ENCODE measurements at regions not wholly inside any gene's neighbourhood (a gene's known extent, or its start where the extent isn't known, plus 50 kb on each side); places are given as distances from the start of the nearest gene placed in this dataset.

- TF ChIP-seq, protein P1, sequence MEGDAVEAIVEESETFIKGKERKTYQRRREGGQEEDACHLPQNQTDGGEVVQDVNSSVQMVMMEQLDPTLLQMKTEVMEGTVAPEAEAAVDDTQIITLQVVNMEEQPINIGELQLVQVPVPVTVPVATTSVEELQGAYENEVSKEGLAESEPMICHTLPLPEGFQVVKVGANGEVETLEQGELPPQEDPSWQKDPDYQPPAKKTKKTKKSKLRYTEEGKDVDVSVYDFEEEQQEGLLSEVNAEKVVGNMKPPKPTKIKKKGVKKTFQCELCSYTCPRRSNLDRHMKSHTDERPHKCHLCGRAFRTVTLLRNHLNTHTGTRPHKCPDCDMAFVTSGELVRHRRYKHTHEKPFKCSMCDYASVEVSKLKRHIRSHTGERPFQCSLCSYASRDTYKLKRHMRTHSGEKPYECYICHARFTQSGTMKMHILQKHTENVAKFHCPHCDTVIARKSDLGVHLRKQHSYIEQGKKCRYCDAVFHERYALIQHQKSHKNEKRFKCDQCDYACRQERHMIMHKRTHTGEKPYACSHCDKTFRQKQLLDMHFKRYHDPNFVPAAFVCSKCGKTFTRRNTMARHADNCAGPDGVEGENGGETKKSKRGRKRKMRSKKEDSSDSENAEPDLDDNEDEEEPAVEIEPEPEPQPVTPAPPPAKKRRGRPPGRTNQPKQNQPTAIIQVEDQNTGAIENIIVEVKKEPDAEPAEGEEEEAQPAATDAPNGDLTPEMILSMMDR (IDR thresholded peaks at IDR 0.05; ENCODE audit: insufficient read depth, low read depth, low read length, missing control alignments), result no peak
- no peak for DNase-seq (ENCODE audit: low read depth)
- no peak overlapping the region for H3K4me3 ChIP-seq (ENCODE audit: low read length)
Measured at GRCh38 chr16:52294660-52295059, 252.3 kb downstream of the TOX3 start.

DNA sequence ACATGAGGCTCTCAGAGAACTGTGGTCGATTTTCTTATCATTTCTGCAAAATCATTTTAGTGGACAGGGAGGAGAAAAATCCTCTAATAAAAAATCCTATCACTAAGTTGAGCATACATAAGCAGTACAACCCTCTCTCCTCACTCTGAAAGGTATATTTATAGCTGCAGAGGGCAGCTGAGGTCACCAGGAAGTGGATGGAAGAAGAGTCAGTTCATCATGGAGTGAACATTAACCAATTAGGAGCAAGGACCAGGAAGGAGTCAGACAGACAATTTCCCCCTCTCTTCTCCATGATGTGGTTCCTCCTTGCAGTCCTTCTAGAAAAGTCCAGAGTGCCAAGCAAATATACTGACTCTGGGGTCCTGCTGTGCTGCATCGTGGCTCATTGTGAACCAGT is 253.7 kb downstream of the TOX3 start:
- TF ChIP-seq, protein P1 (IDR thresholded peaks at IDR 0.05; ENCODE audit: insufficient read depth, low read depth, low read length, missing control alignments), result no peak
- no peak for DNase-seq (ENCODE audit: low read depth)
- H3K4me3 ChIP-seq (ENCODE audit: low read length), result no peak overlapping the region

GRCh38 chr16:52283584-52284375 is 263.2 kb downstream of the TOX3 start:
- no peak for DNase-seq (ENCODE audit: low read depth)
- TF ChIP-seq, protein P1 (IDR thresholded peaks at IDR 0.05; ENCODE audit: insufficient read depth, low read depth, low read length, missing control alignments), result no peak
- H3K4me3 ChIP-seq (ENCODE audit: low read length), result no peak overlapping the region

DNA sequence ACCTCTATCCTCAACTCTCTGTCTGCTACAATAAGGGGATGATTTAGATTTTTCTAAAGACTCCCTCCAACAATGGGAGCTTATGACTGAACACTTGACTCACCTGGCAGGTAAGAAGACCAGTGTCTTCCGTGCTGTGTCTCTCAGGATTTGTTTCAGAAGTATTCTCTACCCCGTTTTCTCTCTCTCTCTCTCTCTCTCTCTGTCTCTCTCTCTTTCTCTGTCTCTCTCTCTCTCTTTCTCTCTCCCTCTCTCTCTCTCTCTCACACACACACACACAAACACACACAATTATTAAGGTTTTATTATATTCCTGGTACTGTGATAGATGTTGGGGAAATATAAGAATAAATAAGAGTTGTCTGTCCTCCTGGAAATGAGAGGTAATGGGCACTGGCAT is 263.9 kb downstream of the TOX3 start:
- TF ChIP-seq, protein P1 (IDR thresholded peaks at IDR 0.05; ENCODE audit: insufficient read depth, low read depth, low read length, missing control alignments), result no peak
- DNase-seq (ENCODE audit: low read depth), result peak; percentile 8
- no peak overlapping the region for H3K4me3 ChIP-seq (ENCODE audit: low read length)

DNA sequence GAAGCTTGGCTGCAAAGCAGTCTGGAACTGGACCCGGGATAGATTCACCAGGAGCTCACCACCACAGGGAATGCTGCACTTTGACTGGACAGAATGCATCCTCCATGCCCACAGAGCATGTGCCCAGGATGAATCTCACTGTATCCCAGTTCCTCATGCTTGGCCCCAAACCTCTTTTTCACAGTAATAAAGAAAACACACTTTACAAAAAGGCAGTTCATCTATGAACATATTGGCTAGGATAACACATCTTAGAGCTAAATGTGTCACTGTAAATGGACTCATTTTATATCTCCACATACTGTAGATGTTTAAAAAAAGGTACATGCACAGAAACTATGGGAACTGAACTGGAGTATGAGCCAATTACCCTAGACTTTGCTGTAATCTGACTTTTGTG is 266.9 kb downstream of the TOX3 start:
- TF ChIP-seq, protein P1 (IDR thresholded peaks at IDR 0.05; ENCODE audit: insufficient read depth, low read depth, low read length, missing control alignments), result no peak
- no peak overlapping the region for H3K4me3 ChIP-seq (ENCODE audit: low read length)
- no peak for DNase-seq (ENCODE audit: low read depth)

DNA sequence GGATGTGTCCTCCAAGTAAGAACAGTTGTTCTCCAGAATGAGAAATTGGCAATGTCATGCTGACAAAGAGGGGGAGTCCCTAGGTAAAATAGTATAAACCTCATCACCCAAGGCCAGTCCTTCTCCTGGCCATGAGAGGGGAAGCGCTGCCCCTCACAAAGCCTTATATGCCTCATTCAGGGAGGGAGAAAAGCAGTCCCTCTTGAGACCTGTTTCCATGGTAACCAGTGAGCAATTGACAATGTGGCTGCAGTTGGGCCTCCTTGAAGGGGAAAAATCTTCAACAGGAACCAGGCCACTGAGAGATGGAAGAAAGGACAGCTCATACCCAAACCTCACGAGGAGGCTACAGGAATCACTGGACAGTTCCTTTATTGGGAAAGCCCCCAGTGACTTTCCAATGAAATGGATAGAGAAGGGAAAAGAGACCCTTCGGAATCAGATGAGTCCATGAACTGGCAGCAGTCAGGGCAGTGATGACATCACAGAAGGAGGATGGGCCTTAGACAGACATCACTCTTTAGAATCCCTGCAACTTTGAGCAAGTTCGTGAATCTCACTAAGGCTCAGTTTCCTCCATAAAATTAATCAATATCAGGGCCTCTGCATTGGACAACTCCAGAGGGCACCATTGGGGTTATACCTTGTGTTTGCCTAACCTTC is 275.7 kb downstream of the TOX3 start:
- no peak overlapping the region for H3K4me3 ChIP-seq (ENCODE audit: low read length)
- DNase-seq (ENCODE audit: low read depth), result no peak
- TF ChIP-seq, protein P1 (IDR thresholded peaks at IDR 0.05; ENCODE audit: insufficient read depth, low read depth, low read length, missing control alignments), result no peak

All from epithelial cell of esophagus (primary cell).